ENCODE measurements at regions not wholly inside any gene's neighbourhood (a gene's known extent, or its start where the extent isn't known, plus 50 kb on each side); places are given as distances from the start of the nearest gene placed in this dataset.

- TF ChIP-seq CTCF (conservative IDR thresholded peaks at IDR 0.05; ENCODE audit: low read length) (no peak), EZH2phosphoT487 (IDR thresholded peaks at IDR 0.05; ENCODE audit: borderline replicate concordance) (no peak)
Measured at GRCh38 chr7:84294847-84295455, 100.4 kb upstream of the SEMA3A start.

Measured in Loucy (cell line).